ENCODE measurements at regions not wholly inside any gene's neighbourhood (a gene's known extent, or its start where the extent isn't known, plus 50 kb on each side); places are given as distances from the start of the nearest gene placed in this dataset.

DNA sequence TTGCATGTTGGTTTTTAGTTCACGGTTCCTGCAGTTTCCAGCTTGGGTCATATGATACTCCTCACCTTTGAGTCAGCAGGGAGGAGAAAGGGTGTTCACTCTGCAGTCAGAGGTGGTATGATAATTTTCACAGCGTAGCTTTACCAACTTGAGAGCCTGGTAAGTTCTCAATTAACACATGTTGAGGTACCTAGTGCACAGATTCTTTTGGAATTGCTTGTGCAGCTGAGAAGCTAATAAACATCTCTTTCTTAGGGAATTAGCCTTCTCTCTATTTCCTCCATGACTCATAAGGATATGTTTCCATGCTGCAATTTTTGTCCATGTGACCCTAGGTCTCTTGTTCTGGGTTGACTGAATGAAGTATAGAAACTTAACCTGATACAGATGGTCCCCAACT is 166.6 kb downstream of the KIF20B start (continued):
- TF ChIP-seq EGR1 (IDR thresholded peaks at IDR 0.05; ENCODE audit: low read depth in 2 of 2): no peak
- TF ChIP-seq GABPA (IDR thresholded peaks at IDR 0.05 in 1 of 2, conservative IDR thresholded peaks at IDR 0.05 in 1 of 2): no peak
- no peak for TF ChIP-seq NR2F2 (IDR thresholded peaks at IDR 0.05)
- TF ChIP-seq YY1 (IDR thresholded peaks at IDR 0.05): no peak
- TF ChIP-seq JUND (IDR thresholded peaks at IDR 0.05): no peak
- TF ChIP-seq HNF4G (IDR thresholded peaks at IDR 0.05): no peak
- TF ChIP-seq SP1 (IDR thresholded peaks at IDR 0.05): no peak
- no peak for TF ChIP-seq TAF1 (conservative IDR thresholded peaks at IDR 0.05)
- TF ChIP-seq, protein P1, sequence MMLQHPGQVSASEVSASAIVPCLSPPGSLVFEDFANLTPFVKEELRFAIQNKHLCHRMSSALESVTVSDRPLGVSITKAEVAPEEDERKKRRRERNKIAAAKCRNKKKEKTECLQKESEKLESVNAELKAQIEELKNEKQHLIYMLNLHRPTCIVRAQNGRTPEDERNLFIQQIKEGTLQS (IDR thresholded peaks at IDR 0.05): no peak
- no peak for TF ChIP-seq MAX (IDR thresholded peaks at IDR 0.05)

- no peaks in the 10 kb centered on the region for H3K36me3 ChIP-seq (ENCODE audit: control insufficient read depth in 4 of 4, insufficient read depth in 3 of 4, low read depth in 1 of 4, low read length in 3 of 4)
- no peaks in the 10 kb centered on the region for H3K4me1 ChIP-seq (ENCODE audit: control insufficient read depth in 4 of 4, insufficient read depth in 4 of 4, low read length in 3 of 4)
- 66% methylated on average over 2 of the region's 2 CpGs for WGBS
- H3K27me3 ChIP-seq (ENCODE audit: control insufficient read depth in 4 of 4, insufficient read depth in 4 of 4, low read length in 3 of 4): no peaks in the 10 kb centered on the region
- no peak overlapping the region for H3K27ac ChIP-seq (ENCODE audit: low read depth in 1 of 2, low read length in 2 of 2)
- no peak for DNase-seq (ENCODE audit: low spot score)
- peaks cover 0 to 3% (median 0%) of the 10 kb centered on the region in 4 donors for H3K9me3 ChIP-seq (ENCODE audit: control insufficient read depth in 4 of 4, low read length in 3 of 4)
- H3K9ac ChIP-seq (ENCODE audit: low read depth in 1 of 2, low read length in 2 of 2): no peak overlapping the region
- no peak overlapping the region for H3K4me3 ChIP-seq (ENCODE audit: low read depth in 1 of 3, low read length in 3 of 3)
- TF ChIP-seq RXRA (IDR thresholded peaks at IDR 0.05) (no peak), SP1 (IDR thresholded peaks at IDR 0.05) (no peak), EGR1 (IDR thresholded peaks at IDR 0.05; ENCODE audit: low read depth in 2 of 2) (no peak), RAD21 (IDR thresholded peaks at IDR 0.05) (no peak)
These were observed 167.8 kb downstream of the KIF20B start for GRCh38 chr10:89869180-89869579.

DNA sequence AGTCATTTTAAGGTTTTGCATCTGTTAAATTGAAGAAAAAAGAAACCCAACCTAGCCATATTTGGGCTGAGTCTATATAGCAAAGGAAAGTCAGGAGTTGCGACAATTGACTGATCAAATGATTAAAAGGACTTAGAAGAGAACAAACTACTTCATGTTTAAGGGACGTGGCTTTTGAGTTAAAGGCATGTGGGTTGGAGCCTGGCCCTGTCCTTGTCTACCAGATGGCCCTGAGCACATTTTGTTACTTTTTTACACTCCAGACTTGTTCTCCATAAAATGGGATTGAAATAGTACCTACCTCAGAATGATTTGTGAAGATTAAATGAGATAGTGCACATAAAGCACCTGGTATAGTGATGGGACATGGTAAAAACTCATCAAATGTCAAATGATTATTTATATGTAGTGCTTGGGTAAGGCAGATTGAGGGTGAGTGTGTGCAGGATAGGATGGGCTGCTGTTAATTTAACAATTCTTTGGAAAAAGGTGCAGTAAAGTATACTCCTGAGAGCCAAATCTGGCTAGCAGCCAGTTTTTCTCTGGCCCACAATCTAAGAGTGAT is 168.3 kb downstream of the KIF20B start:
- WGBS: 71% methylated on average over 2 of the region's 2 CpGs
- DNase-seq (ENCODE audit: low spot score): no peak
- Histone ChIP-seq H3K27me3 (ENCODE audit: control insufficient read depth in 4 of 4, insufficient read depth in 4 of 4, low read length in 3 of 4) (no peaks in the 10 kb centered on the region), H3K27ac (ENCODE audit: low read depth in 1 of 2, low read length in 2 of 2) (no peak overlapping the region), H3K4me1 (ENCODE audit: control insufficient read depth in 4 of 4, insufficient read depth in 4 of 4, low read length in 3 of 4) (no peaks in the 10 kb centered on the region), H3K9ac (ENCODE audit: low read depth in 1 of 2, low read length in 2 of 2) (no peak overlapping the region), H3K9me3 (ENCODE audit: control insufficient read depth in 4 of 4, low read length in 3 of 4) (peaks cover 0 to 3% (median 0%) of the 10 kb centered on the region in 4 donors), H3K4me3 (ENCODE audit: low read depth in 1 of 3, low read length in 3 of 3) (no peak overlapping the region), H3K36me3 (ENCODE audit: control insufficient read depth in 4 of 4, insufficient read depth in 3 of 4, low read depth in 1 of 4, low read length in 3 of 4) (peaks cover 0 to under 1% (median 0%) of the 10 kb centered on the region in 4 donors)
- TF ChIP-seq EGR1 (IDR thresholded peaks at IDR 0.05; ENCODE audit: low read depth in 2 of 2) (no peak), GABPA (IDR thresholded peaks at IDR 0.05 in 1 of 2, conservative IDR thresholded peaks at IDR 0.05 in 1 of 2) (no peak), JUND (IDR thresholded peaks at IDR 0.05) (no peak), SP1 (IDR thresholded peaks at IDR 0.05) (no peak), RAD21 (IDR thresholded peaks at IDR 0.05) (no peak), MAX (IDR thresholded peaks at IDR 0.05) (no peak), FOXA2 (IDR thresholded peaks at IDR 0.05) (no peak), RXRA (IDR thresholded peaks at IDR 0.05) (no peak)
- TF ChIP-seq, protein P2, sequence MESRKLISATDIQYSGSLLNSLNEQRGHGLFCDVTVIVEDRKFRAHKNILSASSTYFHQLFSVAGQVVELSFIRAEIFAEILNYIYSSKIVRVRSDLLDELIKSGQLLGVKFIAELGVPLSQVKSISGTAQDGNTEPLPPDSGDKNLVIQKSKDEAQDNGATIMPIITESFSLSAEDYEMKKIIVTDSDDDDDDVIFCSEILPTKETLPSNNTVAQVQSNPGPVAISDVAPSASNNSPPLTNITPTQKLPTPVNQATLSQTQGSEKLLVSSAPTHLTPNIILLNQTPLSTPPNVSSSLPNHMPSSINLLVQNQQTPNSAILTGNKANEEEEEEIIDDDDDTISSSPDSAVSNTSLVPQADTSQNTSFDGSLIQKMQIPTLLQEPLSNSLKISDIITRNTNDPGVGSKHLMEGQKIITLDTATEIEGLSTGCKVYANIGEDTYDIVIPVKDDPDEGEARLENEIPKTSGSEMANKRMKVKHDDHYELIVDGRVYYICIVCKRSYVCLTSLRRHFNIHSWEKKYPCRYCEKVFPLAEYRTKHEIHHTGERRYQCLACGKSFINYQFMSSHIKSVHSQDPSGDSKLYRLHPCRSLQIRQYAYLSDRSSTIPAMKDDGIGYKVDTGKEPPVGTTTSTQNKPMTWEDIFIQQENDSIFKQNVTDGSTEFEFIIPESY (IDR thresholded peaks at IDR 0.05): no peak
- TF ChIP-seq, protein P3, sequence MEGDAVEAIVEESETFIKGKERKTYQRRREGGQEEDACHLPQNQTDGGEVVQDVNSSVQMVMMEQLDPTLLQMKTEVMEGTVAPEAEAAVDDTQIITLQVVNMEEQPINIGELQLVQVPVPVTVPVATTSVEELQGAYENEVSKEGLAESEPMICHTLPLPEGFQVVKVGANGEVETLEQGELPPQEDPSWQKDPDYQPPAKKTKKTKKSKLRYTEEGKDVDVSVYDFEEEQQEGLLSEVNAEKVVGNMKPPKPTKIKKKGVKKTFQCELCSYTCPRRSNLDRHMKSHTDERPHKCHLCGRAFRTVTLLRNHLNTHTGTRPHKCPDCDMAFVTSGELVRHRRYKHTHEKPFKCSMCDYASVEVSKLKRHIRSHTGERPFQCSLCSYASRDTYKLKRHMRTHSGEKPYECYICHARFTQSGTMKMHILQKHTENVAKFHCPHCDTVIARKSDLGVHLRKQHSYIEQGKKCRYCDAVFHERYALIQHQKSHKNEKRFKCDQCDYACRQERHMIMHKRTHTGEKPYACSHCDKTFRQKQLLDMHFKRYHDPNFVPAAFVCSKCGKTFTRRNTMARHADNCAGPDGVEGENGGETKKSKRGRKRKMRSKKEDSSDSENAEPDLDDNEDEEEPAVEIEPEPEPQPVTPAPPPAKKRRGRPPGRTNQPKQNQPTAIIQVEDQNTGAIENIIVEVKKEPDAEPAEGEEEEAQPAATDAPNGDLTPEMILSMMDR (IDR thresholded peaks at IDR 0.05; ENCODE audit: low read depth, low read length, missing input control): no peak
